ENCODE measurements at regions not wholly inside any gene's neighbourhood (a gene's known extent, or its start where the extent isn't known, plus 50 kb on each side); places are given as distances from the start of the nearest gene placed in this dataset.

DNA sequence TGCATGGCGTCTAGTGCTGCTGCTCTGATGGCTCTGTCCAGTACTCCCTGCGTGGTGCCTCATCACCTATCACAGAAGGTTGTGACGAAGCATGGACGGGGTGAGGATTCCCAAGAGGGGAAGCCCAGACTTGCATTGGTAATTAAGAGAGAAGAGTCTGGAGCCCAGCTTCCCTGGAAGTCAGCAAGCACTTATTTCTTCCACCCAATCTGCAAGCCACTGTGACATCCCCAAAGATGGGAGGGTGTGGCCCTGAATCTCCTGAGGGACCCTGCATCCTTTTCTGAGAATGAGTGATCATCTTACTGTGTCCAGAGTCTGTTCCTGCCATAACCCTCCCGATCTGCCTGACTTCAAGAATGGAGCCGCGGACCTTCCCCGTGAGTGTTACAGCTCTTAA, 166.7 kb downstream of the PTPN20 start:
- DNase-seq (ENCODE audit: low read depth in 1 of 2, low spot score in 1 of 2): no peak

DNA sequence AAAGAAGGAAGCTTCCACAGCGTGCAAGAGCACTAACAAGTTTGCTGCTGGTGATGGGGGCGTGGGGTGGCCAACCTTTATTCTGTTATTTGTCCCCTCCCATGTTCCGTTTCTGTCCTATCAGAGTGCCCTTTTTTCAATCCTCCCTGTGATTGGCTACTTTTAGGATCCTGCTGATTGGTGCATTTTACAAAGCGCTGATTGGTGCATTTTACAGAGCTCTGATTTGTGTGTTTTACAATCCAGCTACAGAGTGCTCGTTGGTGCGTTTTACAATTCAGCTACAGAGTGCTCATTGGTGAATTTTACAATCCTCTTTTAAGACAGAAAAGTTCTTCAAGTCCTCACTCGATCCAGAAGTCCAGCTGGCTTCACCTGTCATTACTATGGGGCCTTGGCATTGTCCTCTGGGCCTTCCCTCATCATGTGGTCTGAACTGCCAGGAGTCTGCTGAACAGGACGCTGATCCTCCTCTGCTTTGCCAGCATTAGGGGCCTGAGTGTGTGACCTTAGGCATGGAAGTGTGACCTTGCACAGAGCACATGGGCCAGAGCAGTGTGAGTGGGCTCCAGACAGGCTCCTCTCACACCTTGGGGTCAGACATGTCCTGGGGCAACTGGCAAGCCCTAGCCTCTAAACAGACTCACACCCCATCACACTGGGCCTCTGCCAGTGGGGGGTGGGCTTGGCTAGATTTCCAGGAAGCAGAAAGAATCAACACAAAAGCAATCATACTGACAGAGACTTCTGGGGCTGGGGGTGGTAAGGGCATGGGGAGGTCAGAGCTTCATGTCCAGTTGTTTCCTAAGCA, 167.4 kb downstream of the PTPN20 start:
- DNase-seq (ENCODE audit: low read depth in 1 of 2, low spot score in 1 of 2): no peak

DNA sequence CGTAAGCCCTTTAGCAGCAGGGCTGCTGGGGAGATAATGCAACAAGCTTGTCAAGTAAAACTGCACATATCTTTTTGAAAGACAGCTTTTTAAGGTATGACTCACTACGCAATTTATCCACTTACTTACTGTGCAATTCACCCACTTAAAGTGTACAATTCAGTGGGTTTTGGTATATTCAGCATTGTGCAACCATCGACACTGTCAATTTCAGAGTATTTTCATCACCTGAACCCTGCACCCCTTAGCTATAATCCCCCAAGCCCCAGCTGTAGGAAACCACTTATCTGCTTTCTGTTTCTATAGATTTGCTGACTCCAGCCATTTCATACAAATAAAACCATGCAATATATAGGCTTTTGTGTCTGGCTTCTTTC, 168.0 kb downstream of the PTPN20 start:
- DNase-seq (ENCODE audit: low read depth in 1 of 2, low spot score in 1 of 2): no peak

DNA sequence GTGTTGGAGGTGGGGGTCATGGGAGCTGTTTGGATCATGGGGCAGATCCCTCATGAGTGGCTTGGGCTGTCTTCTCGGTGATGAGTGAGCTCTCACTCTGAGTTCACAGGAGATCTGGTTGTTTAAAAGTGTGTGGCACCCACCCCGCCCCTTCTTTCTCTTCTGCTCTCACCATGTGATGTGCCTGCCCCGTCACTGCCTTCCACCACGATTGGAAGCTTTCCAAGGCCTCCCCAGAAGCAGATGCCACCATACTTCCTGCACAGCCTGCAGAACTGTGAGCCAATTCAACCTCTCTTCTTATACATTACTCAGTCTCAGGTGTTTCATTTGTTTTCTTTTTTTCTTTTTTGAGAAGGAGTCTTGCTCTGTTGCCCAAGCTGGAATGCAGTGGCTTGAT, 170.0 kb downstream of the PTPN20 start:
- DNase-seq (ENCODE audit: low read depth in 1 of 2, low spot score in 1 of 2): no peak

DNA sequence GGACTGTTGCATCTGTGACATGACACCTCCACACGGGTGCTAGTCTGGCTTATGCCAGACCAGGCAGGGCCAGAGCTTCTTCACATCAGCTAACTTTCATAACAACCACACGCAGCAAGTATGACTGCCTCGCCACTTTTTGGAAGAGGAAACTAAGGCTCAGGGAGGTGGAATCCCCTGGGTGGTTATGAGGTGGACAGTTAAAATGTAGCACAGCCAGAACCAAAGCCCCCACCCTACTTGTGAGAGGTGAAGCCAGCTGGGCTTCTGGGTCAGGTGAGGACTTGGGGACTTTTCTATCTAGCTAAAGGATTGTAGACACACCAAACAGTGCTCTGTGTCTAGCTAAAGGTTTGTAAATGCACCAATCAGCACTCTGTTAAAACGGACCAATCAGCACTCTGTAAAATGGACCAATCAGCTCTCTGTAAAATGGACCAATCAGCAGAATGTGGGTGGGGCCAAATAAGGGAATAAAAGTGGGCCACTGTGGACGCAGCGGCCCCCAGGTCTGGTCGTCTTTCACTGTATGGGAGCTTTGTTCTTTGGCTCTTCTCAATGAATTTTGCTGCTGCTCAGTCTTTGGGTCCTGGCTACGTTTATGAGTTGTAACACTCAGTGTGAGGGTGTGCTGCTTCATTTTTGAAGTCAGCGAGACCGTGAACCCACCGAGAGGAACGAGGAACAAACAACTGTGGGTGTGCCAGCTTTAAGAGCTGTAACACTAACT, 171.0 kb downstream of the PTPN20 start:
- DNase-seq (ENCODE audit: low read depth in 1 of 2, low spot score in 1 of 2): no peak

DNA sequence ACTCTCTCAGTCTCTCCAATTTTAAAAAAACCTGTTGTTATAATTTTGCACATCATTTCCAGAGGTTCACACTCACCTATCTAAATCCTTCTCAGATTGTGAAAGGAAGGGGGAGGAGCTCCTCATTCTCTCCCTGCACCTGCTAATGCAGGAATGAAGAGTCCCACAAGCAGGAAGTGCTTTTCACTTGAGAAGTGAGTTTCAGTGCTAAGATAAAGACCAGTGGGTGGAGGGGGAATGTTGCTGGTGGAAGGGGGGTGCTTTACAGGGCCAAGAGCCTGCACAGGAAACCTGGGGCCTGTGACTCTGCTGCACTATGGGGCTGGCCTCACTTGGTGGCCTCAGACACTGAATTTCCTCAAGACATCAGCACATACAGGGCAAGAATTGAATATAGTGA, 176.4 kb downstream of the PTPN20 start:
- DNase-seq (ENCODE audit: low read depth in 1 of 2, low spot score in 1 of 2): no peak

DNA sequence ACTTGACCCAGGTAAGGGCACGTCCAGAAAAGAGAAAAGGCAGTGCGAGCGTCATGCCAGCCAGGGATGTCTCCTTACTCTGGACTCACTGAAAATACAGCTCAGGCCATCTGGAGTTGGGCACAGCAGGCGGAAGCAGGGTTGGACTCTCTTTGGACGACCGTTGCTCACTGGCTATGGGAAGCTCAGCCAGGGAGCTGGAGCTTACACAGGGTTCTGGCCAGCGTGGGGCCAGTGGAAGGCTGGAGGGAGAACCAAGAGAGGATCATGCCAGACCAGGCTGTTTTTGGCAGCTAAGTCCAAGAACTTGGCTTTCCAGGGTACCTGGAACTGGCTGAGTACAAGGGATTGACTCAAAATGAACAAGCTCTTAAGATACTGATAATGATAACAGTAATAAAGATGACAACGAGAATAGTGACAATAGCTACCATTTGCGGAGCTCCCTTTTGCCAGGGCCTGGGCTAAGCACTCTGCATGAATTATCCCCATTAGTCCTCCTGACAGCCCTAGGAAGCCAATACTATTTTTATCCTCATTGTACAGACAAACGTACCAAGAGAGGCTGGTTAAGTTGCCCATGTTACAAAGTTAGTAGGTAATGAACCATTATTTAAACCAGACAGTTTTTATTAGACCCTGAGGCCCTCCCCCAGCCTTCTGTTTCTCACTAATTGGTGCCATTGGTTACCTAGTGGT, 177.6 kb downstream of the PTPN20 start:
- DNase-seq (ENCODE audit: low read depth in 1 of 2, low spot score in 1 of 2): no peak

DNA sequence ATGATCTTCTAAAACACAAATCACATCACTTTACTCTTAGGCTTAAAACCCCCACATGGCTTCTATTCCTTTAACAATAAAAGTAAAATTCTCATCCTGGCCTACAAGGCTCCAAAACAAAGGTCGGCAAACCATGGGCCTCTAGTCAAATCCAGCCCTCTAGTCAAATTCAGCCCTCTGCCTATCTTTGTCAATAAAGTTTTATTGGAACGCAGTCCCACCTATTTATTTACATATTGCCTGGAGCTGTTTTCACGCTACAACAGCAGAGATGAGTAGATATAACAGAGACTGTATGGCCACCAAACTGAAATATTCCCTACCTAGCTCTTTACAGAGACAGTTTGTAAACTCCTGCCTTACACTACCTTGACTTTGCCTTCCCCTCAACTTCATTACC, 178.8 kb downstream of the PTPN20 start:
- no peak for DNase-seq (ENCODE audit: low read depth in 1 of 2, low spot score in 1 of 2)

DNA sequence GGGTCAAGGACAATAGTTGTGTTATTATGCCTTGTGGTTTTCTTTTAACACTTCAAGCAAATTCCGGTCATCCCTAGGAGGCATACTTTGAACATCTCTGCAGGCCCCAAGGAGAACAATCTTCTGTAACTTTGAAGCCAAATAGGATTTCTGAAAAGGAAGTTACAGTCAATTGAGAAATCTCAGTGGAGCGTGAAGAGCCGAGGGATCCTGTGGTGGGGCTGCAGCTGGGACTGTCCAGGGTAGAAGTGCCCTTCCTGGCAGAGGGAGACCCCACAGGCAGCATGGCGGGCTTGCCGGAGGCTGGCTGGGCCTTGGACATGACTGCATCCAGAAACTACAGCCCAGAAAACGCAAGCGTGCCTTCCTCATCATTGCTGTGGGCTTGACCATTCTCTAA, 179.7 kb downstream of the PTPN20 start:
- DNase-seq (ENCODE audit: low read depth in 1 of 2, low spot score in 1 of 2): no peak

DNA sequence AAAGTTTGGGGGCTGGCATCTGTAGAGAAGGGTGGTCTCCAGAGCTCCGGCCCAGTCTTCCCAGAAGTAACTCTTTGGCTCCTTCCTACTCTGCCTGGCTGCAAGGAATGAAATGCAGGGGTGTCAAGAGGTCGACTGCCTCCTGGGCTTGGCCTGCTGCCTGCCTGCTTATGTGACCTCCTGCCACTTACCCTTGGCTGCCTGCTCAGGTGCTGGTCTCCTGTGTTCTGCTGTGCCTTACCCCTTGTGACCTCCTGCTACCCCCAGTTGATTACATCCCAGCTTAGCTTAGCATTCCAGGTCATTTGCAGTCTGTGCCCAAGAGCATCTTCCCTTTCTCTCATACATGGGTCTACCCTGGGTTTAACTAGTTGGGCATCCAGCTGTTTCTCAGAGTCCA, 180.2 kb downstream of the PTPN20 start:
- no peak for DNase-seq (ENCODE audit: low read depth in 1 of 2, low spot score in 1 of 2)

DNA sequence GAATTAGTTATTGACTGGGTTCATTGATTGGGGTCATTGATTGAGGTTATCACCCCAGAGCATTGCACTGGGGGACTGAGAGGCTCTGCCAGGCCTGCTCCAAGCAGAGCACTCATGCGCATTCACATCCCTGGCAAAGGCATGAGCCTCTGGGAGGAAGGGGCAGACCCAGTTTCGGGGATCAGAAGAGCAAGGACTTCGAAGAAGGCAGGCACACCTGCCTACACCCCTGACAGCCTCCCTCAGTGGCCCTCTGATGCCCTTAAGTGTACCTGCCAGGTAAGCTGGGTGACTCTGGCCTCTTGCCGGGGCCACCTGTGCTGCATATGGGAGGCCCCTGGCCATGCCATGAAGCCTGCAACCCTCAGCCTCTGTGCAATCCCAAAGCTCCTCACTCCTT, 181.1 kb downstream of the PTPN20 start:
- DNase-seq (ENCODE audit: low read depth in 1 of 2, low spot score in 1 of 2): no peak

DNA sequence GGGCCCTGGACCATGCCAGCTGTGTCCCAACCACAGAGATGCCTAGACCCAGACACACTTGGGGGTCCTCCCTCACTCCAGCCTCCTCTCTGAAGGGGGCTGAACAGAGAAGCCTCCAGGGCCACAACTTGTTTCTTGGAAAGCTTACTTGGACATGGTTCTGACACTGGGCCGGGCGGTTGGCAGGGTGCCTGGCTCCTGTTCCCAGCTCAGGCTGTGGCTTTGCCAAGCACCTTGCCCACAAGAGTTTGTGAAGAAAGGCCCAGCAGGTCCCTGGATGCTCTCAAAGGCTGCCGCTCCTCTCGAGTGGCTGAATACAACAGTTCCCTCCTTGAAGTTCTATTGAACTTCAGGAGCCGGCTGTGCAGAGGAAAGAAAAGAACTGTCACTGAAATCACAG, 181.6 kb downstream of the PTPN20 start:
- no peak for DNase-seq (ENCODE audit: low read depth in 1 of 2, low spot score in 1 of 2)

DNA sequence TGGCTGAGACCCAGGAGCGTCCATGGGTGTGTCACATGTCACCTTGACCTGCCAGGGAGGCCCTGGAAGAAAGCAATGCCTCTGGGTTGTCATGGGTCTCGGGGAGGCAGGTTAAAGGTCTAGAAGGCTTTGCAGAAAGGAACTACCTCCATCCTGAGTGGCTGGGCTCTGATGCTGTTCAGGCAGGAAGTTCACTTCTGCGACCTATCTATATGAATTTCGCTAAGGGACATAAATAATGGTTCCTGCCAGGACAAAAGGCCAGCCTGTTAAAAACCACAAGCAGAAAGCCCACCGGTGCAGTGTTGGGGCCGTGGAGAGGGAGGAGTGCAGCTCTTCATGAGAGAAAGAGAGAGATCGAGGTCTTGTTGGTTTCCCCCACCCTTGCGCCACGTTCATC, 182.9 kb downstream of the PTPN20 start:
- DNase-seq (ENCODE audit: low read depth in 1 of 2, low spot score in 1 of 2): no peak

DNA sequence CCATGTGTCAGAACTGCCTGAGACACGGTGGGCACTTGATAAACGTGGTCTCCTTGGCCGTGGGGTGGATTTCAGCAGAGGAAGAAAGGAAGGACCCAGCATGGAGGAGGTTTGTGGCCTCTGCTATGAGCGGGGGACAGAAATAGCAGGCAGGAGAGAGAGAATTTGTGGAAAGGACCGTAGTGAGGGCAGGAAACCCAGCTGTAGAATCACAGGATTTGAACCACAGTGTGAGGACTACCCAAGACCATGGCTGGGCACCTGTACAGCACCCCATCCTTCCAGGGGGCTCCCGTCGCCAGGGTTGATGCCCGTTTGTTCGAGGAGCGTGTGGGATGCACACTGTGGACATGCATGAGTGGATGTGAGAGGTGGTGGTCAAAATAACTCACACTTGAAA, 183.4 kb downstream of the PTPN20 start:
- no peak for DNase-seq (ENCODE audit: low read depth in 1 of 2, low spot score in 1 of 2)

DNA sequence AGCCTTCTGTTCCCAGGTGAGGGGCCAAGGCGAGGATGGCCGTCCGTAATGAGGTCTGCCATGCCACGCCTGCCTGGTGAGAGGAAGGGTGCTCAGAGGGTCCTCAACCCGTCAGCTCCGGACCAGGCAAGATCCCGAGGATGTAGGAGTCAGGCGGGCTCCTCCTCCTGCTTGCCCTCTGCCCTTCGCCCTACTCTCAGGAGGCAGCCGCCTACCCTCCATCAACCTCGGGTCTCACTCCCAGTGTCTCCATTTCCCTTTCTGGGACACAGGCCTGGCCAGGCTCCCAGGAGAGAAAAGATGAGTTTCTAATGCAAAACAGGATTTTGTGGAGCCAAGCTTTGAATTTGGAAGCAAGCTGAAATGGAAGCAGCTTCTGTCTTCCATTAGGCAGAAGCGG, 184.0 kb downstream of the PTPN20 start:
- no peak for DNase-seq (ENCODE audit: low read depth in 1 of 2, low spot score in 1 of 2)

DNA sequence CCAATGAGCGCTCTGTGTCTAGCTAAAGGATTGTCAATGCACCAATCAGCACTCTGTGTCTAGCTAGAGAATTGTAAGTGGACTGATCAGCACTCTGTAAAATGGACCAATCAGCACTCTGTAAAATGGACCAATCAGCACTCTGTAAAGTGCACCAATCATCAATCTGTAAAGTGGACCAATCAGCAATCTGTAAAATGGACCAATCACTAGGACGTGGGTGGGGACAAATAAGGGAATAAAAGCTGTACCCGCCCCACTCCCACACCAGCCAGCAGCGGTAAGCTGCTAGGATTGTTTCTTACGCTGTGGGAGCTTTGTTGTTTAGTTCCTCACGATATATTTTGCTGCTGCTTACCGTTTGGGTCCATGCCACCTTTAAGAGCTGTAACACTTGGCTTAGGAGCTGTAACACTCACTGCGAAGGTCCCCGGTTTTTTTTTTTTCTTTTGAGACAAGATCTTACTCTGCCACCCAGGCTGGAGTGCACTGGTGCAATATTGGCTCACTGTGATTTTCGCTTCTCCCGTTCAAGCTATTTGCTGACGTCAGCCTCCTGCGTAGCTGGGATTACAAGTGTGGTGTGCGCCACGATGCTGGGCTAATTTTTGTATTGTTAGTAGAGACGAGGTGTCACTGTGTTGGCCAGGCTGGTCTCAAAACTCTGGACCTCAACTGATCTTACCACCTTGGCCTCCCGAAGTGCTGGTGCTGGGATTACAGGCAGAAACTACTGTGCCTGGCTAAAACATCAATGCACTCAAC, 184.8 kb downstream of the PTPN20 start:
- no peak for DNase-seq (ENCODE audit: low read depth in 1 of 2, low spot score in 1 of 2)

DNA sequence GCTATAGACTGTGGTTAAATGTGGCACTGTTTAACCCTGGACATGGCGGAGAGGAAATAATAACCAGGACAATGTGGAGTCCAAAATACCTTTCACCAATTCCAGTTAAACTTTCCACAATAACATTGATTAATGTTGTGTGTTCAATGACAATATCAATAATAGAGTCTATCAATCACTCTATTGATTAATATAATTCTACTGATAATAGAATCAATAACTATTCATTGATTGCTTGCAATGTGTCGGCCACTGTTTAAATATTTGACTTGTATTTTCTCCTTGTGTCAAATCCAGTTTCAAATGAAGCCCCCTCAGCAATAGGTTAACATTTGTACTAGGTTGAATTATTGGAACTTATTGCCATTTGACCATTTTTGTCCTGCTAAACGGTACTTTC, 187.0 kb downstream of the PTPN20 start:
- no peak for DNase-seq (ENCODE audit: low read depth in 1 of 2, low spot score in 1 of 2)

DNA sequence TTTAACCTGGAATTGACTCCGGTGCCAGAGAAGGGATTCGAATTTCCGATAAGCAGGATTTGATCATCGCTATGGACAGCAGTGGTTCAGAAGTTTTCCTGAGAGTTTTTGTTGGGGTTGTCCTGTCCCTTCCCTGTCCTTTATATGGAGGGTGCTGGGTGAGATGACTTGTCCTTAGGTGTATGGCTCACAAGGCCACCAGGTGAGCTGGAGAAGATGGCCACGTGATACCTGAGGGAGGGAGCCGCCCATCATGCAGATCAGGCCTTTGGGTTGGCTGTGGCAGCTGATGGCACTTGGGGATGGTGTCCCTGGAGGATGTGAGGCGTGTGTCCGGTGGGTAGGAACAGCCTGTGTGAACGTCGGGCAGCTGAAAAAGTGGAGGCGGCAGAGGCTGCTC, 187.7 kb downstream of the PTPN20 start:
- no peak for DNase-seq (ENCODE audit: low read depth in 1 of 2, low spot score in 1 of 2)

DNA sequence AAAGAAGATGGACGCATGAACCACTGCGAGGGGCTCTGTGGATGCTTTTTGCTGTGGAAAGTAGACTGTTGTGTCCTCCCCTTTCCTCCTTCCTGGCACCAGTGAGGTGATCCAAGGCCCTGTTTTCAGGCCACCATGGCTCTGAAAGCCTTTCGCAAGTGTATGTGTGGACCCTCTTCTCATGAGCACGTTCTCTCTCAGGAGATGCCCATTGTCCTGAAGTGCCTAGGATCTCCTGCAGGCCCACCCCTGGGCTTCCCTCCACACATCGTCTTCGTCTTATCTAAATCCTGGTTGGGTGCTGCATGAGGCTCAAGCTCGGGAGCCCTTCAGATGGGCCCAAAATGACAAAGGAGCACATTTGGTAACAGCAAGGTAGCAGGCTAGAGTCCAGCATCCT, 188.2 kb downstream of the PTPN20 start:
- no peak for DNase-seq (ENCODE audit: low read depth in 1 of 2, low spot score in 1 of 2)

DNA sequence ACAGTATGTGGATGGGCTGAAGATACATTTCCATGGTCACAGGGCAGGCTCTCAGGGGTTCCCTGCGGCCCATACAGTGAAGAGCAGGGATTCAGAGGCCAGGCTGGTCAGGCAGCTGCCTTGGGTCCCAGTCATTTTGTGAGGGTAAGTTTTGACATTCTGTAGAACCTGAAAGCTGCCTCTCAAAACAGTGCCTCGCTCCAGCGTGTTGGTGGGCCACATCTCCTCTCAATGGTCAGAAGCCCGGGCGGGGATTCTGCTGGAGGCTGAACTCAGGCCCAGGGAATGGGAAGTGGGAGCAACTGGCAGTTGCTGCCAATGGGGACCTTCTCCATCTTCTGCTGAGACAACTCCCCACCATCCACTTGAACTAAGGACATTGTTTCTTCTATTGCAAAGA, 190.0 kb downstream of the PTPN20 start:
- no peak for DNase-seq (ENCODE audit: low read depth in 1 of 2, low spot score in 1 of 2)

DNA sequence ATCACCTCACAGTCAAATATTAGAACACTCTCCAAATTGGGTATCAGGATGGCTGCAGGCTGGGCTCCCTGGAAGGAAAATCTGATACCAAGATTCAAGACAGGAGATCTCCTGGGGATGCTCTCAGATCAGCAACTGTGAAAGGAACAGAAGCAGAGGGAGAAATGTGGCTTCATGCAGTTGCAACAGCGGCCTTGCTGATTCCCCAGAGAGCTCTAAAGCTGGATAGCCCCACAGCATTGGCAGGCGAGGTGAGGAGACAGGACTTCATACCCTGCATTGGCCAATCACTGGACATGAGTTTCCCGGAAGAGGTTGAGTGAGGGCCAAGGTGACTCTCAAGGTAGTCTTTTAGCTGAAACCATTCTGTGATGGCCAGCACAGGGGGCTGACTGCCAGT, 190.6 kb downstream of the PTPN20 start:
- no peak for DNase-seq (ENCODE audit: low read depth in 1 of 2, low spot score in 1 of 2)

All from activated T-helper 1 cell treated with anti-CD3 and anti-CD28 coated beads, Interleukin-2, amount 50 U/mL, for 16 hours (primary cell).